HG02970 (cell line): ENCODE measurements at regions not wholly inside any gene's neighbourhood (a gene's known extent, or its start where the extent isn't known, plus 50 kb on each side); places are given as distances from the start of the nearest gene placed in this dataset.
"Not testable (repeated sequence)": the region's sequence is repeated elsewhere in the genome, so short reads cannot be mapped to it uniquely, and the experiment has no call there.

Source experiments
- ATAC-seq: cut with Tn5 transposase; IDR thresholded peaks from one replicate; pipeline ENCODE4 v1.9.1; 2021; ENCODE audit warnings: mild to moderate bottlenecking, moderate library complexity, moderate number of reproducible peaks; ENCODE audit not compliant: unreplicated experiment, low FRiP score

DNA sequence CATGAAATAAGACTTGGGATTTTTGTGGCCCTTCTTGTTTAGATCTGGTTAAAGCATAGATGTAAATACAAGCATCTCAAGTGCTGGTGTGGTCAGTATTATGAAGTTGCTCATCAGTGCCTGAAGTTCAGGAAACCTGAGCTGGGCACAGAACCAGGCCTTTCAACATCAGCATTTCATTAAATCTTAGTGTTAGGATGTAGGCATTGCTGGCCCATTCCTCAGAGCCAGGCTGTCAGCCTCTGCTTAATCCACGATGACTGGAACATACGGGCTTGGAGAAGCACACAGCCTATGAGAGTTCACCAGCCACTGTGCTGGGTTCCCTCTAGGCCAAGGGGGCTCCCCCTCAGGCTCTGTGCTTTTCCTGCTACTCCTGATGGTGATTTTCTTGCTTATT, 270.2 kb downstream of the EN1 start:
- no peak for ATAC-seq

DNA sequence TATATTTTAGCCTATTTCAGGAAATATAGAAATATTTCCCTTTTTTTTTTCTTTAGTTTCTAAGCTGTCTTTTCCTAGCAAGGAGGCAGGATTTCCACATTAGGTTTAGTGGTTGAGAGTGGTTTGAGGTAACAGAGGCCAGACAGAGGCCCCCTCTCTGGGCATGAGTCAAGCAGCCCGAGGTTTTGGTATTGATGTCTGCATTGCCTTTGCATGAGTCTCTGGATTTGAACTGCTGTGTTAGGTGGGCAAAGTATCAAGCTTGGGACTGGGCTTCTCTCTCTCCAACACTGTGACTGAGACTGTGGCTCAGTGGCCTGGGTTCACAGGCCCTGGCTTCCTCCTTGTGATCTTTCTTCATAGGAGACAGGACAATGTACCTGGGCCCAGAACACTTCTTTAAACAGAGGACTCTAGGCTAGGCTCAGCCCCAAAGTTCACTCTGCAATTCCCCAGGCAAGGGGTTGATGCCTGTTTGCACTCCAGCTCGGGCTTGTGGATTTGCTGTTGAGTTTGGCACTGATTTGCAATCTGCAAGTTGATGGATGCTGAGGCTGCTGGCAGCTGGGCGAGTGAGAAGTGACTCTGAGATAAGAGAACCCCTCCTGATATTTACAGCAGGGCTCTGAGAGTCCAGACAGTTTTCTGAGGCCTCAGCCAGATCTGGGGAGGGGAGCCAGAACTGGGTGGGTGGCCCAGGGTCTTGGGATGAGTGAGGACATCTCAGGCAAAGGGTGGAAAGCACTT, 271.2 kb downstream of the EN1 start:
- ATAC-seq, result no peak

DNA sequence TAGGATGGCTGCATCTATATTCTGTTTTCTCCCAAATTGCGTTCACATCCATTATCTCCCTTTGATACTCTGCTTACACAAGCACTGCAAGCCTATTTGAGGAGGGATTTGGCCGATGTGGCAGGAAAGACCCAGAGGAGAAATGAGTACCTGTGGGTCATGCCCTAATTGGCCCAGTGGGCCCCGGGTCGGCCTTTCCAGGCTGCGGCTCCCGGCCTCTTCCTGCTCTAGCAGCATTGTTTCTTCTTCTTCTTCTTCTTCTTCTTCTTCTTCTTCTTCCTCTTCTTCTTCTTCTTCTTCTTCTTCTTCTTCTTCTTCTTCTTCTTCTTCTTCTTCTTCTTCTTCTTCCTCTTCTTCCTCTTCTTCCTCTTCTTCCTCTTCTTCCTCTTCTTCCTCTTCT, 275.1 kb downstream of the EN1 start:
- not testable (repeated sequence) for ATAC-seq

DNA sequence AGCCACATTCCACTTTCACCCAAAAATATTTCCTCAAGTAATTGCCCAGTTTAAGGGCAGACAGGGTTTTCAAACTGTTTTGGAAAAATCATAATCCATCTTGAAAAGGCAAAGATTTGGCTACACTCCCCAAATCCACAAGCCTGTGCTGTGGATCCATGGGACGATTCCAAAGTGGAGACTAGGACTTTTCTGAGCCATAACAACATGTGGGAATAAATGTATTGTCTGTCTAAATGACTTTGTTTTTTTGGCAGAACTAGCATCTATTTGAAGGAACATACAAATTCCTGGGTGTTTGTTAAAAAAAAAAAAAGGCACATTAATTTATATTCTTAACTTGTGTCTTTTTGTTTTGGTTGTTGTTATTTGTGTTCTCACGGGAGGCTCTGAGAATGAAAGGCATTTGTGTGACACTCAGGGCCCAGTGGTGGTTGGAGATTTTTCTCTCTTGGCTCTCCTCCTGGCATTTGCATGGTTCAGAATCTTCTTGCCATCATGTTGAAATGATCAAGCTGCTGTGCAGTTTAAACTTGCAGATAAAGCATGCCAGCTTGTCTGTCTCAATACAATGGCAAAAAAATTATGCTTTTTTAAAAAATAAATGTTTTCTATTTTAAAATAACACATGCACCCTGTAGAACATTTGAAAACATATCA, 277.4 kb downstream of the EN1 start:
- ATAC-seq, result no peak

DNA sequence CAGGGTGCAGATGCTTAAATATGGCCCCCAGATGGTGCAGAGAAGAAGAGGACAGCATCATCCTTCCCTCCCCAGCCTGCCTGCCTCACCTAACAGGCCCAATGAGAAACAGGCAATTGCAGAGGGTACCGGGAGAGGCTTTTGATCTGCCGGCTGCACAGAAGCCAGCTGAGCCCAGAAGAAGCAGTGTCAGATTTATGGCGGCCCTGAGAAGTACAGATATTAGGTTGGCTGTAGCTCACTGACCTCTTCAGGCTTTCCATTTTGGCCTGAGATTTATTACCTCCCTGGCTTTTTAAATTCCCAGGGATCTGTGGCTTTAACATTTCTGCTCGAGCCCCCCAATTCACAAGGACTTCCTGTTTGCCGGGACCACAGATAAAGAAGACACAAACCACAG, 278.7 kb downstream of the EN1 start:
- no peak for ATAC-seq

DNA sequence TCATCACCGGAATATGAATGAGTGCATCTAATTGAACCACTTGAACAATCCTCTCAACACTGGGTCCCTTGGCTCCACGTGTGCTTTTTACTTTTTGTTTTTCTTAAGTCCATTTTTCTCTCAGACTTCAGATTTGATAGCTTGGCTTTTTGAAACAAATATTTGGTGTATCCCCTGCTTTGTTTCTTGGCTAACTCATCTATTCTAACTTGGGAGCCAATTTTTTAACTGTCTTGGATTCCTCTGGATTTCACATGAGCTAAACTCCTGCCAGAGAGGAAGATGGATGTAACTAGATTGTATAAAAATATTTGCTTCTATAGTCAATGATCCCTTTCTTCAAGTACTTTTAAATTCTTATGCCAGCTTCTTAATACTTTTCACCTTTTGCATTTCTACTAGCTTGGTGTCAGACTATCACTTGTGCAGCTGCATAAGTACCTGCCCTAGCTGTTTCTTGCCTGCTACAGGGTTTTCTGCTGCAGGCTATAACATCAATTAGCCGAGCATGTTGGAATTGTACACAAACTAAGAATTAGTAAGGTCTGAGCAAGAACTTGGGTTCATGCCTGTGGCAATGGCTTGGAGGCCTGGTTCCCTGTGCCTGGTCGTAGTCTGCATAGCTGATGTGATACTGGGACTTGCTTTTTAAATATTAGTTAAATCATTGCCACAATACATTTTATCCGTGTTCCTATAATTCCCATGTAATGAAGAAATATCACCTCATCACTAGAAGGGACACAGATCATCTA, 281.5 kb downstream of the EN1 start:
- no peak for ATAC-seq

DNA sequence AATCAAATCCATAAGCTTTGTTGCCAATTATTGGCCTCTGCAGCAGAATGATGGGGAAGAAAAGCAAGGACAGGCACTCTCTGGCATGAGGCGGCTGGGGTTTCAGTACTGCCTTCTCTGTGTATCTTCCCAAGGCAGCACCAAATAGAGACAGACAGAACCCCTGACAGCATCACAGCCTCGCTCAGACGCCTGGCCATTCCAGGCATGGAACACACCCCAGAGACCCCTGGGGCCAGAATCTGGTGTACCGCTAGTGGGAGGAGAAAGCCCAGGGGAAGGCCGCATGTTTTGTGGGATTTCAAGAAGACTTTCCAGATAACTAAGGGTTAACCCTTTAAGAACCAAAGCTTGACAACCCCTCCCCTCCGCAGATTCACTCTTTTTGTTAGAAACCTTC, 282.1 kb downstream of the EN1 start:
- no peak for ATAC-seq

DNA sequence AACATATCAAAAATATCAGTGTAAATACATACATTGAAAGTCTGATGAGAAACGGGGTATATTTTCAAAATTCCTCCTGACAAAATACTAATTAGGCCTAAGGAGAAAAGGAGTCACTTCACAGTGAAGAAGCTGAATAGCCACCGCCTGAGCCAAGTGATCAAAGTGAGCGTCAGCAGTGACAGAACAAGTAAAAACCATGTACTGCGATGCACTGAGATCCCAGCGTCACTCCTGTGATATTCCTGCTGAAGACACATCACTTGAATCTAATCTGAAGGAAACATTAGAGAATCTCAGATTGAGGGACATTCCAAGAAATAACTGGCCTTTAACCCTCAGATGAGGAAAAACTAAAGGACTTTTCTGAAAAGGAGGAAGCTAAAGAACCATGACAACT, 285.3 kb downstream of the EN1 start:
- no peak for ATAC-seq

DNA sequence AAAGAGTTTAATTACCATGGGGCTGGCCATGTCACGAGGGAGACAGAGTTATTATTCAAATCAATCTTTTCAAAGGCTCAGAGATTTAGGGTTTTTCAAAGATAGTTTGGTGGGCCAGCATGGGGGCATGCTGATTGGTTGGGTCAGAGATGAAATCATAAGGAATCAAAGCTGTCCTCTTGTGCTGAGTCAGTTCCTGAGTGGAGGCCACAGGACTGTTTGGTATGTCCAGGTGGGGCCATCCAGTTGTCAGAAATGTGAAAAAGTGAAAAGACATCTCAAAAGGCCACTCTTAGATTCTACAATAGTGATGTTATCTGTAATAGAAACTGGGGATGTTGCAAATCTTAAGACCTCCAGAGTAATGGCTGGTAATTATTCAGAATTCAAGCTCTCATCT, 288.6 kb downstream of the EN1 start:
- no peak for ATAC-seq

DNA sequence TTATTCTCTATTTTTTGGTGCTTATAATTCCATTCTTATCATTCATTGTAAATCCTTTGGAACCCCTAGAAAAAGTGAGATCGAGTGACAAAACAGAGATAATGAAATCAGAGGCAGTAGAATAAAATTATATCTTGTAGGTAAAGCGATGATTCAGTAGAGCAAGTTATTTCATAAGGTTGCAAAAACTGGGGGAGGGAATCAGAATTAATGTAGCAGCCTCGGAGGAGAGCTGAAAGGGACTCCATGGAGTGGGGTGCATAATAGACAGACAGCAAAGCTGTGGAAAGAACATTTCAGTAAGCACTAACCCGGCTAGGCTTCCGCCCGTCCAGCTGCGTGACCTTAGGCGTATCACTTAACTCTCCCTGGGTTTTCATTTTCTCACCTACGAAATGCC, 289.7 kb downstream of the EN1 start:
- ATAC-seq, result no peak

DNA sequence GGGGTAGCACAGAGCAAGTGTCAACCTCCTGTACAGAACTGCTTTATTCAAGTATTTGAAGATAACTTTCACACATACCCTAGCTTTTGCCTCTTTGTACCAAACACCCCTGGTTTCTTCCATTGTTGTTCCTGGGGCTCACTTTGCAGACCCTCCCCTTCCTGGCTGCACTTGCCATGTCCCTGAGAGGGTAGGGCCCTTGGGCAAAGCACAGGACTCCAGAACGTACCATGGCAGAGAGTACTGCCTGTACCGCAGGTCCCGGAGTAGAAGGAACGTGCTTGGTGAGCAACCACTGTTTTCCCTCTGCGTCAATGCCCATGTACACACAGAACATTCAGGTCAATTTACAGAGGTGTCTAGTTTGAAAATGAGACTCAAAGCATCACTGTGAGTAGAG, 290.4 kb downstream of the EN1 start:
- ATAC-seq, result no peak

DNA sequence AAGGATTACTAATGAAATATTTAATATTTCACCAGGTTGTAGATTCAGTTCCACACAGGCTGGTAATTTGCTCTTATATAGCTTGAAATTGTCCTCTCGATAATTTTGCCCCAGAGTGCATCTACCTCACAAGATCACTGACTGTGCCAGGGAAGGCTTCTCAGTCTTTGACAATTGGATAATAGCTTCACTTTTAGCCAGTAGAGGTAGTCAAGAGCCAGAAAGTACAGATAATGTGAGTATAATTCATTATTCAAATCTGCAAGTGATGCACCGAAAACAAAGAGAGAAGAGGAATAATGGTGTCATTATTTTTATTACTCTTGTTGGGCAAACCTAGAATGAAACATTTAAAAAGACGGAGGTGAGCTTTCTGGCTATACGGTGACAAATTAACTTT, 292.8 kb downstream of the EN1 start:
- ATAC-seq, result no peak

DNA sequence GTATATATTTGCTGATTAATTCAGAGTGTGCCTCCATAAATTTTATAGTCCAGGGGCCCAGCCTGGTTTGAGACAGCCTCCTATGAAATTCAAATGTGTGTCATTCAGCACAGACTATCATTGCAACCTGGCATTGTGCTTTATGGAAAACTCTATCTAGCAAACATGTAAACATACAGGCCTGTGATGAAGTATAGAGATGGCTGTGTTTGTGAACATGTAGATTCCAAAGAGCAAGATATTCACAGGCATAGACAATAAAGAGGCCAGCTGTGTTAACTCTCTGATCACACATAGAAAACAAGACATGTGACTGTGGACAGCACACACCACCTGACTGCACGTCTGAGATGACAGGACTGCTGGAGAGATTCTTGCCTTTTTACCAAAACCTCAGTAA, 297.9 kb downstream of the EN1 start:
- no peak for ATAC-seq

DNA sequence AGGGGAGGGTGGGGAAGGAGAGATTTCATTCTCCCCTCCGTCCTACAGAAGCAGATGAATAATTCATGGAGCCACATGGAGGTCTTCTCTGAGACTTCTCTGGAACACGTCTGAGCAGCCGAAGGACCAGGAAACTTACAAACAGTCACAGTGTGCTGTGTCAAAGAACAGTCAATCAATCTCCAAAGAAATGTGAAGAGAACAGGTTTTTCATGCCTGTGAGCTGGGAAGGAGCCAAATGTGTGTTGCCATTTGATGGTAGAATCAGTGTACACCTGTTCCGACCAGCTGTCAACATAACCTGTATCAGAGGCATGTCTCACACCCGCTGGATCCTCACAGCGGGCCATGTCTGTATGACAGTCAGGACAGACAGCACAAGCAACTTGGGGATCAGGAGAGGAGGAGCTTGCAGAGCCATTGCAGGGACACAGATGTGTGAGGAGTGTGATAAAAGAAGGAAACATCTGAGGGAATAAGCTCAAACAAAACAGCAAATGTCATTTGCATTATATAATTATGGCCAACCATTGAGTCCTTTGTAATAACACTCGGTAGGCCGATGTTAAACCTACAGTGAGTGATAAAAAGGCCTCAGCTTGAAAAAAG, 298.5 kb downstream of the EN1 start:
- no peak for ATAC-seq

DNA sequence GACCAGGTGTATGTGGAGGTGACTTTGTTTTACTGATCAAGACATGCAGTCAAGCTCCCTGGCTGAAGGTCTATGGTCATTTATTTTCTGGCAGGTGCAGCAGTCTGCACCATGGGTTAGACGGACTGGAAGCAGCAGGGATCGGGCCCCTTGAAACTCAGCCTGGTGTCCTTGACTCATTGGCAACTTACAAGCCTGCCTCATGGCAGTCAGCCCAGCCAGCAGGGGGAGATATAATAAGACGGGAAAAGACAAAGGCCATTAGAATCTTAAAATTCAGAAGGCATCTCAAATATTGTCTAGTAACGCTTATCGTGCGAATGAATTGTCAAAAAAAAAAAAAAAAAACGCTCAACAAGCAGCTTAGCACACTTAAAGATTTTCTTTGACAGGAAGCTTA, 308.2 kb downstream of the EN1 start:
- no peak for ATAC-seq

DNA sequence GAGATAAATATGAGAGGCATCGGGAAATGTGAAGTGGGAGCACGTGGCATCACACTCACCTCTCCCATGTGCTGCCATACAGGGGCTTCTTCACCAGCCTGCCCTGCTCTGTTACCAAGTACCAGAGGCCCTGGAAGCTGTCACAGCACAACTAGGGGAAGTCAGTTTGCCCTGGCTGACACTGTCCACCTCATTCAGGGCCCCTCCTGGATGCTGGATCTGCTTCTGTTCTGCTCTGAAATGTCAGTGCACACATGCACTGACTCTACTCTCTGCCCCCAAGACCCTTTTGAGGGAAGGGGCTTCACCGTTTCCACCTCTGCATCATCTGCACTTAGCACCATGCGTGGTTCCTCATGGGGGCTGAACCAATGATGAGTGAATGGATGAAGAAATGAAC, 311.1 kb downstream of the EN1 start:
- ATAC-seq, result no peak

DNA sequence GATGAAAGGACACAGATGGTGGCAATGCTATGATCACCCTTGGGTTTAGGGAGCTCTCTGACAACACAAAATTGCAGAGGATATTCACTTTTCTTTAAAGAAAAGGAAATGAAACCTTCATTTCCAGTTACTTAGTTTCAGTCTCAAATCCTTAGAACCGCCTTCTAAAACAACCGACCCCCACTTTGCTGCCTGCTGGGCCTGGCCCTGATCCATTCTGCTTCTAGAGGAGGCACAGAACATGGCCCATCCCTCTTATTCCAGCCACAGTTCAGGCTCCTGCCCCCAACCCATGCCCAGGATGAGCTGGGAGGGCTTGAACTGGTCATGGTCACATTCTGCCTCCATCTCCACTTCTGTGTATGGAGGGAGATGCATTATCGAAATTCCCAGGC, 311.6 kb downstream of the EN1 start:
- no peak for ATAC-seq

DNA sequence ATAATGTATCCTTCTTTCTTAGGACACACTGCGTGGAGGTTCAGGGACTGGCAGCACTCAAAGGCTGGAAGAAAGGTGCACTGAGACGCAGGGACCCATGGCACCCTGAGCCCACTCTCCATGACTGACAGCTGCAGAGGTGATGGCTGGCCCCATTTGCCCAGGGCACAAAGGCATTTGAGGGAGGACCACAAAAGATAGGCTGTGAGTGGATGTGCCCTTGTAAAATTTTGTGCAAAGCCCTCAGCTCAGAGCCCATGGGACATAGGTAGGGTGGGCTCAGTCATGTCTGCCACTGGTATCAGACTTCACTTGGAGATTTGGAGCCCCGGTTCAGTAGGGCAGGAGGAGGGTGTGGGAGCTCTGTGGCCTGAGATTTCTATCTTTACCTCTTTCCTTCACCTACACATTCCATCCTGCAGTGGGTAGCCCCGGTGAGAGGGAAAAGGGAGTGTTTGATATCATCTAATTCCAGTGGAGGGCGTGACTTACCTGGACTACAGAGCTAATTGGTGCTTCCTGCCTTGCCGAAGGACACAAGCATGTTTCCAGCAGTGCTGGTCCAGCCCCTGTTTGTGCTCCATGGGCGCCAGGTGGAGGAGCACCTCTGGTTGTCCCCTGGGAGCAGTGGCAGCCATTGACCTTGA, 312.2 kb downstream of the EN1 start:
- ATAC-seq, result no peak

DNA sequence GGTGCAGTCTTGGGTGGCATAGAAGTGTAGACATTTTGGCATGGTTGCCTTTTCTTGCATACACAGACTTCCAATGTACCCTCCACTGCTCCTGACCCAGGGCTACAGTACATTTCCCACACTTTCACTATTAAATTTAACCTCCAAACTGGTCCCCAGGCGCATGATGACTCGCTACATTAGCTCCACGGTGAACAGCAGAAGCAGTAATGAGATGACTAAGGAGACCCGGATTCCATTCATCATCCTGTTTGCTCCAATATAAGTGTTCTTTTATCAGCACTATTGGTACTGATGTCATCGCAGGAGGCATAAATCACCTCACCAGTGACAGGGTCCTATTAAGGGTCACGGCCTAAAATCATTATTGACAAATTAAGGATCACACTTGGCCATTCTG, 316.5 kb downstream of the EN1 start:
- ATAC-seq, result no peak

DNA sequence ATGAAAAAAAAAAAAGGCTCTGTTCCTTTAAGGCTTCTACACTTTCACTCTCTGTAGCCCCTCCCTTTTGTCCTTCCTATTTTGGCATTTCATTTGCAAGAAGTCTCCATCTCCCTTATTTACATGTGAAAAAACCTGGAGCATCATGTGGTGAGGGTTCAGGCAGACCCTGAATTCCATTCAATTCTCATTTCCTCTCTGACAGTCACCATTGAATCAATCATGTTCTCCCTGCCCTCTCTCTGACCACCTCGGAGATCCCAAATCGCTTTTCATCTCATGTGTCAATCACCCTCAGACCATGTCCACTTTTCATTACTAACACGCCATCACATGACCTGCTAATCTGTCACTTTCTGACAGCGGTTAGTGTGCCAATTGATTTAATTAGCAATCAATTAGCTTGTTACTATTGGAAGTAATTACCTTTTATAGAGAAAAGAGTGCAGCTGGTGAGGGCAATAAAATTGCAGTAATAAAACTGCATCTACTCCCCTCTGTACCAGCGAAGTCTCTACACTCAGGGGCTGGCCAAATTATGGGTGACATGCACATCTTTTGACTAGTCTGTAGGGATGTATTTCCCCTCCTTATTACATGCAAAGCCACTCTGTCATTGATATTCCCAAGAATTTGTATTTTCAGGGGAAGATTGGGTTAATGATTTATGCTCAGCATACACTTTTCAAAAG, 317.4 kb downstream of the EN1 start:
- ATAC-seq, result no peak
